ENCODE measurements at regions not wholly inside any gene's neighbourhood (a gene's known extent, or its start where the extent isn't known, plus 50 kb on each side); places are given as distances from the start of the nearest gene placed in this dataset.

DNA sequence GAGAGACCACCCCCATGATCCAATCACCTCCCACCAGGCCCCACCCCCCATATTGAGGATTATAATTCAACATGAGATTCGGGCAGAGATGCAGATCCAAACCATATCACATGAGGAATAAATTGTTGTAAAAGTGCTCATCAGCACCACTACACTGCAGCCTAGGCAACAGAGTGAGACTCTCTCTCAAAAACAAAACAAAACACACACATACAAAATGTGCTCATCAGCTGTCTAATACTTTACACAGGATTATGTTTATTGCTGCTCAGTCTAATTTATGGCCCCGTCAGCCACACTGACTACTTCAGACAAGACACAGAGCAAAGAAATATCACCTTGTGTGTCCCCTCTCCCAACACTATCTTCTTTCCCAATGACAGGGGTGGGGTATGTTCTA, 72.9 kb upstream of the PPM1J start:
- no peak for DNase-seq (ENCODE audit: low read depth)

DNA sequence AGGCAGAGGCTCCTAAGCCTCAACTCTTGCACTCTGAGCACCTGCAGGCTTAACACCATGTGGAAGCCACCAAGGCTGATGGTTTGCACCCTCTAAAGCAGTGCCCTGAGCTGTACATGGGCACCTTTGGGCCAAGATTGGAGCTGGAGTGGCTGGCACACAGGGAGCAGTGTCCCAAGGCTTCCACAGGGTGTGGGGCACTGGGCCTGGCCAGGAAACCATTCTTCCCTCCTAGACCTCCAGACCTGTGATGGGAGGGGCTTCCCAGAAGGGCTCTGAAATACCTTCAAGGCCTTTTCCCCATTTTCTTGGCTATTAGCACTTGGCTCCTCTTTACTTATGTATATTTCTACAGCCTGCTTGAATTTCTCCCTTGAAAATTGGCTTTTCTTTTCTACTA, 67.9 kb upstream of the PPM1J start:
- DNase-seq (ENCODE audit: low read depth) = no peak

- no peak for DNase-seq (ENCODE audit: low read depth)
Observed at GRCh38 chr1:112779665-112780526, 64.8 kb upstream of the PPM1J start.

GRCh38 chr1:112778137-112778536, 63.0 kb upstream of the PPM1J start:
- DNase-seq (ENCODE audit: low read depth) = no peak

- DNase-seq (ENCODE audit: low read depth) = no peak
Observed at GRCh38 chr1:112776688-112777087, 61.6 kb upstream of the PPM1J start.

- no peak for DNase-seq (ENCODE audit: low read depth)
Observed at GRCh38 chr1:112772781-112773180, 57.6 kb upstream of the PPM1J start.

GRCh38 chr1:112770724-112771123, 55.6 kb upstream of the PPM1J start:
- DNase-seq (ENCODE audit: low read depth) = no peak

DNA sequence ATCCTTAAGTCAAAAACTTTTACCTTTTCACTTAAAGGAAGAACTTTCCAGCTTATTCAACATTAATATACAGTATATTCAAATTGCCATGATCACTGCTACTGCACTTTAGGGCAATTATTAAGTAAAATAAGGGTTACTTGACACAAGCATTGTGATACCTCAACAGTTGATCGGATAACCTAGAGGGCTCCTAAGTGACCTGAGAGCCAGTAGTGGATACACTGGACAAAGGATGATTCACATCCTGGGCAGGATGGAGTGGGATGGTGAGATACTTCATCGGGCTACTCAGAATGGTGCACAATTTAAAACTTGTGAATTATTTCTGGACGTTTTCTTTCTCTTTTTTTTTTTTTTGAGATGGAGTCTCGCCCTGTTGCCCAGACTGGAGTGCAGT, 54.5 kb upstream of the PPM1J start:
- DNase-seq (ENCODE audit: low read depth) = no peak

GRCh38 chr1:112767646-112768045, 52.5 kb upstream of the PPM1J start:
- DNase-seq (ENCODE audit: low read depth) = no peak

Measured in Daoy (cell line).